Mucosa of rectum (tissue), 2 donors: ENCODE measurements at regions not wholly inside any gene's neighbourhood (a gene's known extent, or its start where the extent isn't known, plus 50 kb on each side); places are given as distances from the start of the nearest gene placed in this dataset.

ENCODE experiments used
- H3K27ac ChIP-seq, 2 donors: one replicate each; pipeline ENCODE4 v1.7.0; 2013; ENCODE audit warnings: inconsistent platforms in 2 of 2, low read depth in 2 of 2, low read length in 2 of 2
- H3K27me3 ChIP-seq, 2 donors: one replicate each; pipeline ENCODE4 v1.7.0; 2013; ENCODE audit warnings: low read length in 2 of 2; ENCODE audit not compliant: control insufficient read depth in 2 of 2, insufficient read depth in 2 of 2
- H3K36me3 ChIP-seq, 2 donors: one replicate each; pipeline ENCODE4 v1.7.0; 2013; ENCODE audit warnings: low read length in 2 of 2; ENCODE audit not compliant: control insufficient read depth in 2 of 2, insufficient read depth in 2 of 2
- H3K4me1 ChIP-seq, 2 donors: one replicate each; pipeline ENCODE4 v1.7.0; 2013; ENCODE audit warnings: low read length in 2 of 2, mild to moderate bottlenecking in 1 of 2; ENCODE audit not compliant: control insufficient read depth in 2 of 2, insufficient read depth in 2 of 2
- H3K4me3 ChIP-seq, 2 donors: one replicate each; pipeline ENCODE4 v1.7.0; 2013; ENCODE audit warnings: low read length in 2 of 2
- H3K9ac ChIP-seq, 2 donors: one replicate each; pipeline ENCODE4 v1.7.0; 2013; ENCODE audit warnings: low read length in 2 of 2, low read depth in 1 of 2, mild to moderate bottlenecking in 1 of 2
- H3K9me3 ChIP-seq, 2 donors: one replicate each; pipeline ENCODE4 v1.7.0; 2013; ENCODE audit warnings: low read length in 2 of 2; ENCODE audit not compliant: control insufficient read depth in 2 of 2
- donor health status: healthy.
- donor health status: Normal muscosa, but diverticular disease.

- H3K9ac ChIP-seq: no peak overlapping the region
- no peak overlapping the region for H3K4me3 ChIP-seq
- H3K36me3 ChIP-seq: no peaks in the 10 kb centered on the region
- no peak overlapping the region for H3K27ac ChIP-seq
- H3K4me1 ChIP-seq: no peaks in the 10 kb centered on the region
- H3K9me3 ChIP-seq: no peaks in the 10 kb centered on the region
- no peaks in the 10 kb centered on the region for H3K27me3 ChIP-seq
These were observed 227.0 kb upstream of the HDAC9 start for GRCh38 chr7:18268571-18268970.

GRCh38 chr7:18276380-18276779 is 219.2 kb upstream of the HDAC9 start:
- H3K4me1 ChIP-seq: no peaks in the 10 kb centered on the region
- no peak overlapping the region for H3K4me3 ChIP-seq
- H3K9me3 ChIP-seq: no peaks in the 10 kb centered on the region
- H3K36me3 ChIP-seq: no peaks in the 10 kb centered on the region
- no peak overlapping the region for H3K27ac ChIP-seq
- no peaks in the 10 kb centered on the region for H3K27me3 ChIP-seq
- H3K9ac ChIP-seq: no peak overlapping the region

GRCh38 chr7:18278316-18278715 is 217.2 kb upstream of the HDAC9 start:
- Histone ChIP-seq H3K9me3 (no peaks in the 10 kb centered on the region), H3K27me3 (no peaks in the 10 kb centered on the region), H3K4me1 (no peaks in the 10 kb centered on the region), H3K9ac (no peak overlapping the region), H3K36me3 (no peaks in the 10 kb centered on the region), H3K27ac (no peak overlapping the region), H3K4me3 (no peak overlapping the region)

GRCh38 chr7:18283045-18283444 is 212.5 kb upstream of the HDAC9 start:
- no peaks in the 10 kb centered on the region for H3K36me3 ChIP-seq
- no peaks in the 10 kb centered on the region for H3K4me1 ChIP-seq
- no peak overlapping the region for H3K27ac ChIP-seq
- no peak overlapping the region for H3K4me3 ChIP-seq
- H3K27me3 ChIP-seq: no peaks in the 10 kb centered on the region
- no peak overlapping the region for H3K9ac ChIP-seq
- H3K9me3 ChIP-seq: no peaks in the 10 kb centered on the region

- no peaks in the 10 kb centered on the region for H3K36me3 ChIP-seq
- H3K27ac ChIP-seq: no peak overlapping the region
- no peaks in the 10 kb centered on the region for H3K9me3 ChIP-seq
- no peak overlapping the region for H3K4me3 ChIP-seq
- H3K27me3 ChIP-seq: no peaks in the 10 kb centered on the region
- H3K4me1 ChIP-seq: no peaks in the 10 kb centered on the region
- H3K9ac ChIP-seq: no peak overlapping the region
These were observed 208.1 kb upstream of the HDAC9 start for GRCh38 chr7:18287482-18287881.

- no peak overlapping the region for H3K4me3 ChIP-seq
- H3K27ac ChIP-seq: no peak overlapping the region
- no peaks in the 10 kb centered on the region for H3K27me3 ChIP-seq
- H3K9ac ChIP-seq: no peak overlapping the region
- H3K4me1 ChIP-seq: no peaks in the 10 kb centered on the region
- H3K9me3 ChIP-seq: no peaks in the 10 kb centered on the region
- no peaks in the 10 kb centered on the region for H3K36me3 ChIP-seq
These were observed 207.1 kb upstream of the HDAC9 start for GRCh38 chr7:18288322-18289037.

GRCh38 chr7:18289788-18290187 is 205.8 kb upstream of the HDAC9 start:
- no peaks in the 10 kb centered on the region for H3K36me3 ChIP-seq
- H3K9me3 ChIP-seq: no peaks in the 10 kb centered on the region
- no peak overlapping the region for H3K27ac ChIP-seq
- H3K9ac ChIP-seq: no peak overlapping the region
- no peak overlapping the region for H3K4me3 ChIP-seq
- H3K27me3 ChIP-seq: no peaks in the 10 kb centered on the region
- H3K4me1 ChIP-seq: no peaks in the 10 kb centered on the region

- H3K27me3 ChIP-seq: no peaks in the 10 kb centered on the region
- H3K9ac ChIP-seq: no peak overlapping the region
- H3K9me3 ChIP-seq: no peaks in the 10 kb centered on the region
- H3K27ac ChIP-seq: no peak overlapping the region
- peak overlapping the region in 1 of 2 donors; percentile 26 for H3K4me3 ChIP-seq
- no peaks in the 10 kb centered on the region for H3K4me1 ChIP-seq
- H3K36me3 ChIP-seq: no peaks in the 10 kb centered on the region
These were observed 205.3 kb upstream of the HDAC9 start for GRCh38 chr7:18290223-18290622.

GRCh38 chr7:18290865-18291264 is 204.7 kb upstream of the HDAC9 start:
- Histone ChIP-seq H3K4me3 (peak overlapping the region in 1 of 2 donors; percentile 26), H3K9me3 (no peaks in the 10 kb centered on the region), H3K9ac (no peak overlapping the region), H3K4me1 (no peaks in the 10 kb centered on the region), H3K36me3 (no peaks in the 10 kb centered on the region), H3K27me3 (no peaks in the 10 kb centered on the region), H3K27ac (no peak overlapping the region)

GRCh38 chr7:18292584-18292983 is 203.0 kb upstream of the HDAC9 start:
- Histone ChIP-seq H3K9ac (no peak overlapping the region), H3K27me3 (no peaks in the 10 kb centered on the region), H3K9me3 (no peaks in the 10 kb centered on the region), H3K36me3 (no peaks in the 10 kb centered on the region), H3K4me1 (no peaks in the 10 kb centered on the region), H3K27ac (no peak overlapping the region), H3K4me3 (no peak overlapping the region)

- H3K36me3 ChIP-seq: no peaks in the 10 kb centered on the region
- no peak overlapping the region for H3K27ac ChIP-seq
- H3K4me1 ChIP-seq: no peaks in the 10 kb centered on the region
- no peak overlapping the region for H3K9ac ChIP-seq
- H3K4me3 ChIP-seq: no peak overlapping the region
- H3K9me3 ChIP-seq: no peaks in the 10 kb centered on the region
- no peaks in the 10 kb centered on the region for H3K27me3 ChIP-seq
These were observed 201.8 kb upstream of the HDAC9 start for GRCh38 chr7:18293759-18294158.
